T-helper 1 cell treated with Interleukin-12 subunit alpha and Interleukin-12 subunit beta and Interleukin-4 antibody, amounts not matched to agents 30 μg/mL and 1 μg/mL, for 36 hours (primary cell): ENCODE measurements at regions not wholly inside any gene's neighbourhood (a gene's known extent, or its start where the extent isn't known, plus 50 kb on each side); places are given as distances from the start of the nearest gene placed in this dataset.

Experiments
- H3K27ac Mint-ChIP-seq: one replicate; pipeline ENCODE4 v1.8.0; 2021; ENCODE audit warnings: mild to moderate bottlenecking, mixed read lengths
- H3K27me3 Mint-ChIP-seq: one replicate; pipeline ENCODE4 v1.8.0; 2021; ENCODE audit warnings: low read depth, mixed read lengths
- H3K36me3 Mint-ChIP-seq: one replicate; pipeline ENCODE4 v1.8.0; 2021; ENCODE audit warnings: low read depth, mixed read lengths
- H3K4me1 Mint-ChIP-seq: one replicate; pipeline ENCODE4 v1.8.0; 2021; ENCODE audit warnings: low read depth, mixed read lengths
- H3K4me3 Mint-ChIP-seq: one replicate; pipeline ENCODE4 v1.8.0; 2021; ENCODE audit warnings: mild to moderate bottlenecking, moderate library complexity, mixed read lengths
- H3K9me3 Mint-ChIP-seq: one replicate; pipeline ENCODE4 v1.8.0; 2021; ENCODE audit warnings: mixed read lengths

GRCh38 chr7:116128139-116128538, 82.2 kb upstream of the TES start:
- no peak overlapping the region for H3K4me3 Mint-ChIP-seq
- H3K36me3 Mint-ChIP-seq = no peaks in the 10 kb centered on the region
- H3K27ac Mint-ChIP-seq = no peak overlapping the region
- no peaks in the 10 kb centered on the region for H3K4me1 Mint-ChIP-seq
- peaks cover 12% of the 10 kb centered on the region for H3K9me3 Mint-ChIP-seq
- peaks cover 21% of the 10 kb centered on the region for H3K27me3 Mint-ChIP-seq

GRCh38 chr7:116135306-116135705, 75.0 kb upstream of the TES start:
- H3K4me1 Mint-ChIP-seq = no peaks in the 10 kb centered on the region
- H3K4me3 Mint-ChIP-seq = no peak overlapping the region
- no peak overlapping the region for H3K27ac Mint-ChIP-seq
- H3K9me3 Mint-ChIP-seq = no peaks in the 10 kb centered on the region
- H3K27me3 Mint-ChIP-seq = peaks cover 13% of the 10 kb centered on the region
- H3K36me3 Mint-ChIP-seq = no peaks in the 10 kb centered on the region

DNA sequence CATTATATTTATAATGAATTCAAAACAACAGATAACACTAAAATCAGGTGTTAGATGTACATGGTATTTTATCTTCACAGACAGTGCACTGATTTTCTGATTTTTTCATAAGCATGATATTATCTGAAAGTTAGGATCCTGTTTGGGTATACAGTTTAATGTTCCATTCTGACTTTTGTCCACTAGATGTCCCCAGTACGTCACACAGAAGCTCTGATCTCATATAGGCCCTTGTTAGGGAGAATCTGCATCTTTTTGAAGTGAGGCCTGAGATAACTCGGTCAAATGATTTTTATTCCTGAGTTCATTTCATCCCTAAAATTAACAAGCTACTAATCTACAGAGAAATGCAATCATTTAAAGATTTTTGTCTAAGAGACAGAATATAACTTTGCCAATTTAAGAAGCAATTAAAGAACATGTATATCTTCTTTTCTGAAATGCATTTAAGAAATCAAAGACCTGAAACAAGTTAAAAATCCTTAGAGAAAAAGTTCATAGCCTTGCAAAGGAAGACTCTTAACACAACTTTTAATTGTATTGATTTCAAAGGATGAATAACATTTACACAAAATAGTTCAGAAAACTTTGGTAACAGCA, 72.0 kb upstream of the TES start:
- H3K27me3 Mint-ChIP-seq = peaks cover 13% of the 10 kb centered on the region
- no peak overlapping the region for H3K27ac Mint-ChIP-seq
- no peak overlapping the region for H3K4me3 Mint-ChIP-seq

DNA sequence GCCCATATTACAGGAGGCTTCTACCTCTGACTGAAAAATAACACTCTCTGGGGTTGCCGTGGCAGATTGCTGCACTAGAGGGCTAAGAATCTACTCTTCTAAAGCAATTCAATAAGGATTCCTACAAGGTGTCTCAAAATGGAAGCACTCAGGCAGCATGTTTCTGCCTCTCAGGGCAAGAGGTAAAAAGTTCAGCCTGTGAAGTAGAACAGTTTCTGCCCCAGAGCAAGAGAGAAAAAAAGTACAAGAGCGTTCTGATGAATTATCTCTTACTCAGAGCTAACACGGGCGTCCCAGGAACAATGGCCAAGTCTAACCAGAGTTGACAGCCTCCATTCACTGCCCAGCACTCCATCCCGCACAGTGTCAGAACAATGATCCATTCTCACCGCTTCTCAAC, 71.3 kb upstream of the TES start:
- Mint-ChIP-seq H3K27ac (no peak overlapping the region), H3K9me3 (no peaks in the 10 kb centered on the region), H3K36me3 (no peaks in the 10 kb centered on the region), H3K27me3 (peaks cover 9% of the 10 kb centered on the region), H3K4me1 (peaks cover 9% of the 10 kb centered on the region), H3K4me3 (no peak overlapping the region)

More for the DNA sequence above, 72.0 kb upstream of the TES start:
- Mint-ChIP-seq H3K36me3 (no peaks in the 10 kb centered on the region), H3K4me1 (peaks cover 8% of the 10 kb centered on the region), H3K9me3 (no peaks in the 10 kb centered on the region)

- Mint-ChIP-seq H3K4me3 (no peak overlapping the region), H3K4me1 (peaks cover 15% of the 10 kb centered on the region), H3K36me3 (peaks cover 1% of the 10 kb centered on the region), H3K27ac (no peak overlapping the region), H3K27me3 (peaks cover 8% of the 10 kb centered on the region), H3K9me3 (no peaks in the 10 kb centered on the region)
Observed at GRCh38 chr7:116139807-116140206, 70.5 kb upstream of the TES start.

DNA sequence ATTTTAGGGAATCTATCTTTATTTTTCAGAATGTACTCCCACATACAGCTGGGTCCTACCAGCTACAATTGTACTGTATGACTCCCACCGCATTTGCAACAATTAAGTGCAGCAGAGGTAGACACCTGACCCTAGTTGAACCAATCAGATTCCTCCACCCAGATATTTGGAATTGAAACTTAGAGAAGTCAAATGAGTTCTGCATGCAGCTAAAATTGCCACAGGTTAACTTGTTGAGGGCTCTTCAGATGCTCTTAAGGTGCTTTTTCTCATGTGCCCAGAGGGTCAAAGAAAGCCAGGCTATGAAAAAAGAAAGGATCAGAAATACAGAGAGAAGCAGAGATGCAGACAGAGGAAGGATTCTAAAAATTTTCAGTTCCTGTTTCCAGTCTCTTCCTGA, 68.0 kb upstream of the TES start:
- Mint-ChIP-seq H3K27ac (no peak overlapping the region), H3K27me3 (no peaks in the 10 kb centered on the region), H3K4me1 (peaks cover 33% of the 10 kb centered on the region), H3K9me3 (no peaks in the 10 kb centered on the region), H3K36me3 (peaks cover 1% of the 10 kb centered on the region), H3K4me3 (no peak overlapping the region)

DNA sequence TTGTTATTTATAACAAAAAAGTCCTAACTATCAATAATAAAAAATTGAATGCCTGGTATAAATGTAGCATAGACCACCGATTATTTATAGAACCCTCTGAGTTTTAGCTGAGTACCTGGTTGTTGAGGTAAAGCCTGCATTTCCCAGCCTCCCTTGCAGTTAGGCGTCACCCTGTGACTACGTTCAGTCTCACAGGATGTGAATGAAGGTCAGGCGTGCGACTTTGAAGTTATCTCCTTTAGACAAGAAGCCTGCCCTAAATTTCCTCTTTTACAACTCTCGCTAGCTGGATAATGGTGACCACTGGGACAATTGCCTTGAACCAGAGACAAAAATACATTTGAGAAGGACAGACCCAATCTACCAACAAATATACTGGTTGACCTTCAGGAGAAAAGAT, 67.5 kb upstream of the TES start:
- Mint-ChIP-seq H3K9me3 (no peaks in the 10 kb centered on the region), H3K27ac (no peak overlapping the region), H3K4me1 (peaks cover 33% of the 10 kb centered on the region), H3K4me3 (no peak overlapping the region), H3K27me3 (no peaks in the 10 kb centered on the region), H3K36me3 (peaks cover 1% of the 10 kb centered on the region)

GRCh38 chr7:116145245-116145852, 65.0 kb upstream of the TES start:
- H3K27ac Mint-ChIP-seq = peak overlapping the region; percentile 72
- H3K27me3 Mint-ChIP-seq = peaks cover 4% of the 10 kb centered on the region
- peaks cover 1% of the 10 kb centered on the region for H3K36me3 Mint-ChIP-seq
- peaks cover 33% of the 10 kb centered on the region for H3K4me1 Mint-ChIP-seq
- H3K4me3 Mint-ChIP-seq = peak overlapping the region; percentile 43
- no peaks in the 10 kb centered on the region for H3K9me3 Mint-ChIP-seq

DNA sequence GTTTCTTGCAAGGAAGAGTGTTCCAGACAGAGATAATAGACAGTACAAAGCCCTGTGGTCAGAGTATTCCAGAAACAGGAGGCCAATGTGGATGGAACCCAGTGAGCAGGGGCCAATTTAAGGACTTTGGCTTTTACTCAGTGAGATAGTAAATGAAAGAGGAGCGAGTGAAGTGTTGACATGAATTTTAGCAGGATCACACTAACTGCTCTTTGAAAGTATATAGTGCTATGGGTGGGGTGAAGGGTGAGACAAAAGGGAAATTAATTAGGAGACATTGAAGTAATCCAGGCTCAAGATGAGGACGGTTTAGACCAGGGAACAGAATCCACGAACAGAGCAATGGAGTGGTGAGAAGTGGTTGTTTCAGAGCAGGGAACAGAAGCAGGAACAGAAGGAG, 62.2 kb upstream of the TES start:
- H3K4me3 Mint-ChIP-seq = no peak overlapping the region
- peaks cover 28% of the 10 kb centered on the region for H3K4me1 Mint-ChIP-seq
- no peaks in the 10 kb centered on the region for H3K9me3 Mint-ChIP-seq
- no peak overlapping the region for H3K27ac Mint-ChIP-seq
- H3K27me3 Mint-ChIP-seq = peaks cover 11% of the 10 kb centered on the region
- peaks cover 1% of the 10 kb centered on the region for H3K36me3 Mint-ChIP-seq

GRCh38 chr7:116148626-116149025, 61.7 kb upstream of the TES start:
- no peaks in the 10 kb centered on the region for H3K9me3 Mint-ChIP-seq
- H3K27ac Mint-ChIP-seq = no peak overlapping the region
- no peak overlapping the region for H3K4me3 Mint-ChIP-seq
- H3K4me1 Mint-ChIP-seq = peaks cover 27% of the 10 kb centered on the region
- H3K36me3 Mint-ChIP-seq = peaks cover 1% of the 10 kb centered on the region
- peaks cover 13% of the 10 kb centered on the region for H3K27me3 Mint-ChIP-seq

DNA sequence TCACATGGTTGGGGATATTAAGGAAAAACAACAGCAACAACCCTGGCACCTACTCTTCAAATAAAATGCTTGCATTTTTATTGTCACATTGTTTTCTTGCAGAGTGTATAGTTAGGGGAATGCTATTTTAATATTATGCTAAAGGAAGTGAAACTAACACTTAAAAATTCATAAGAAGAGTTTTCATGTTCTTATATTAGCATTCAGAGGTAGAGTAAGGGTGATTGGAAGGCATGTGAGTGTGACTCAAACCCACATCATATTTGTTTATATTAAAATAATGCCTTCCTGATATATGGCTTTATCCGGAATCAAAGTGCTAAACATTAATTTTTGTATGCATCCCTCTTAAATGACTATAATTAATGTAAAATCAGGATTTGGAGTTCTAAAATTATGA, 59.8 kb upstream of the TES start:
- Mint-ChIP-seq H3K27ac (no peak overlapping the region), H3K36me3 (no peaks in the 10 kb centered on the region), H3K4me1 (peaks cover 14% of the 10 kb centered on the region), H3K27me3 (peaks cover 19% of the 10 kb centered on the region), H3K4me3 (no peak overlapping the region), H3K9me3 (no peaks in the 10 kb centered on the region)

- Mint-ChIP-seq H3K27ac (no peak overlapping the region), H3K4me3 (no peak overlapping the region), H3K36me3 (no peaks in the 10 kb centered on the region), H3K4me1 (peaks cover 2% of the 10 kb centered on the region), H3K27me3 (peaks cover 22% of the 10 kb centered on the region), H3K9me3 (no peaks in the 10 kb centered on the region)
Observed at GRCh38 chr7:116152276-116152675, 58.1 kb upstream of the TES start.

DNA sequence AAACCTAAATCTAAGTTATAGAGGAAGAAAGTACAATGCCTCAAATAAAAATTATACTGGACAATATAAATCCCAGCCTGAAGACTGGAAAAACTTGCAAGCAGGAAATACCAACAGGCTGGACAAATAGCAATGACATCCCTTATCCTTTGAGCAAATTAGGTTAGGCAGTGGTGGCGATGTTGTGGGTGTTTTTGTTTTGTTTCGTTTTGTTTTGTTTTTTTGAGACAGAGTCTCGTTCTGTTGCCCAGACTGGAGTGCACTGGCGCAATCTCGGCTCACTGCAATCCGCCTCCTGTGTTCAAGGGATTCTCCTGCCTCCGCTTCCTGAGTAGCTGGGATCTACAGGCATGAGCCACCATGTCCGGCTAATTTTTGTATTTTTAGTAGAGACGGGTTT, 57.3 kb upstream of the TES start:
- H3K27ac Mint-ChIP-seq = no peak overlapping the region
- H3K4me1 Mint-ChIP-seq = peaks cover 2% of the 10 kb centered on the region
- peaks cover 27% of the 10 kb centered on the region for H3K27me3 Mint-ChIP-seq
- no peaks in the 10 kb centered on the region for H3K36me3 Mint-ChIP-seq
- no peak overlapping the region for H3K4me3 Mint-ChIP-seq
- no peaks in the 10 kb centered on the region for H3K9me3 Mint-ChIP-seq

GRCh38 chr7:116159711-116160110, 50.6 kb upstream of the TES start:
- peaks cover 2% of the 10 kb centered on the region for H3K4me1 Mint-ChIP-seq
- no peaks in the 10 kb centered on the region for H3K36me3 Mint-ChIP-seq
- no peaks in the 10 kb centered on the region for H3K9me3 Mint-ChIP-seq
- no peak overlapping the region for H3K4me3 Mint-ChIP-seq
- H3K27me3 Mint-ChIP-seq = peaks cover 31% of the 10 kb centered on the region
- H3K27ac Mint-ChIP-seq = no peak overlapping the region
